Endothelial cell of umbilical vein (primary cell): ENCODE measurements at regions not wholly inside any gene's neighbourhood (a gene's known extent, or its start where the extent isn't known, plus 50 kb on each side); places are given as distances from the start of the nearest gene placed in this dataset.

Experiments
- BruUV-seq: library from RNA; stranded (reverse); fragments of 400-500 nt; replicated peaks from 2 replicates; lab custom pipeline; 2021; lab: Mats Ljungman, UMichigan
- CTCF ChIA-PET: fragments of 300-600, 350-600 bp; sonication (Branson Sonifier 250); formaldehyde crosslinking; loops from one replicate; lab custom pipeline; 2021; ENCODE audit warnings: antibody characterized with exemption, inconsistent platforms; lab: Charles Lee
- POLR2A ChIA-PET: fragments of 300-600, 350-600 bp; sonication (Branson Sonifier 250); formaldehyde crosslinking; loops from one replicate; lab custom pipeline; 2021; ENCODE audit warnings: antibody characterized with exemption, inconsistent platforms; lab: Charles Lee
- DNase-seq: peaks from one replicate; pipeline ENCODE4 v3.0.0-alpha.2; 2011; ENCODE audit warnings: low read depth, low spot score
- FAIRE-seq: peaks from 2 replicates; lab custom pipeline; 2011; peaks lifted over from hg19 to GRCh38; lab: Jason Lieb, UNC
- H2AFZ ChIP-seq: 2 replicates; pipeline ENCODE4 v1.6.0; 2012; ENCODE audit warnings: low read depth, low read length, control low read depth, inconsistent platforms
- H3K27ac ChIP-seq: 2 replicates; pipeline ENCODE4 v1.5.1; 2011; ENCODE audit warnings: low read depth, mild to moderate bottlenecking, control low read depth, low read length, moderate library complexity; ENCODE audit not compliant: insufficient read depth
- H3K27me3 ChIP-seq, 2 experiments: 2 replicates each; pipeline versions ENCODE4 v1.6.0 to v1.6.1; 2011; ENCODE audit warnings: low read length in 2 of 2, mixed read lengths in 1 of 2; ENCODE audit not compliant: control insufficient read depth in 2 of 2, insufficient read depth in 2 of 2
- H3K36me3 ChIP-seq, 2 experiments: 2 replicates in 1 of 2; 3 replicates in 1 of 2; pipeline ENCODE4 v1.5.1; 2011; ENCODE audit warnings: low read length in 2 of 2, mild to moderate bottlenecking in 1 of 2, moderate library complexity in 1 of 2; ENCODE audit not compliant: control insufficient read depth in 2 of 2, insufficient read depth in 2 of 2; ENCODE audit errors: extremely low read depth in 1 of 2
- H3K4me1 ChIP-seq: 3 replicates; pipeline ENCODE4 v1.5.1; 2011; ENCODE audit warnings: mild to moderate bottlenecking, low read length; ENCODE audit not compliant: control insufficient read depth, insufficient read depth; ENCODE audit errors: extremely low read depth
- H3K4me2 ChIP-seq: 2 replicates; pipeline ENCODE4 v1.6.1; 2011; ENCODE audit warnings: low read length, control low read depth, mixed read lengths; ENCODE audit not compliant: insufficient read depth
- H3K4me3 ChIP-seq, 3 experiments: fragments of 200-600 bp in 1 of 3; sonication (generic), shearing (Covaris generic) in 1 of 3; replicated peaks in 1 of 3; 2 replicates each; pipeline ENCODE4 v1.5.1; 2011 to 2016; ENCODE audit warnings: control low read depth in 3 of 3, low read length in 3 of 3, mild to moderate bottlenecking in 2 of 3, inconsistent platforms in 1 of 3, low read depth in 1 of 3, moderate library complexity in 1 of 3; ENCODE audit not compliant: insufficient read depth in 1 of 3
- H3K79me2 ChIP-seq: 2 replicates; pipeline ENCODE4 v1.6.0; 2012; ENCODE audit warnings: low read length, inconsistent platforms; ENCODE audit not compliant: control insufficient read depth, insufficient read depth
- H3K9ac ChIP-seq: replicated peaks from 2 replicates; pipeline ENCODE3; 2011; ENCODE audit warnings: low read length, control low read depth; ENCODE audit not compliant: insufficient read depth; ENCODE audit errors: extremely low read depth
- H3K9me1 ChIP-seq: replicated peaks from 3 replicates; pipeline ENCODE4 v1.6.0; 2011; ENCODE audit warnings: mild to moderate bottlenecking, low read length; ENCODE audit not compliant: control insufficient read depth, insufficient read depth; ENCODE audit errors: extremely low read depth
- H3K9me3 ChIP-seq: replicated peaks from 2 replicates; pipeline ENCODE4 v1.5.1; 2012; ENCODE audit warnings: low read length, inconsistent platforms; ENCODE audit not compliant: control insufficient read depth, insufficient read depth
- H4K20me1 ChIP-seq: replicated peaks from 2 replicates; pipeline ENCODE3; 2011; ENCODE audit warnings: mild to moderate bottlenecking, low read length; ENCODE audit not compliant: control insufficient read depth, insufficient read depth; ENCODE audit errors: extremely low read depth
- FOS ChIP-seq: IDR thresholded peaks from 2 replicates; pipeline ENCODE4 v1.6.1; 2011; ENCODE audit warnings: mild to moderate bottlenecking, low read length, moderate library complexity, borderline replicate concordance; ENCODE audit not compliant: insufficient read depth
- GATA2 ChIP-seq: IDR thresholded peaks from 2 replicates; pipeline ENCODE4 v1.7.0; 2011; ENCODE audit warnings: low read depth, mild to moderate bottlenecking, moderate library complexity, mixed read lengths, low read length; ENCODE audit not compliant: insufficient read length, insufficient read depth
- JUN ChIP-seq: IDR thresholded peaks from 2 replicates; pipeline ENCODE4 v1.6.1; 2011; ENCODE audit warnings: borderline replicate concordance, low read depth; ENCODE audit not compliant: insufficient read length, insufficient read depth
- POLR2A ChIP-seq: IDR thresholded peaks from 2 replicates; pipeline ENCODE4 v1.6.1; 2012; ENCODE audit warnings: low read depth, mild to moderate bottlenecking, control low read depth, low read length
- POLR2AphosphoS5 ChIP-seq: IDR thresholded peaks from 2 replicates; pipeline ENCODE4 v1.6.1; 2012; ENCODE audit warnings: low read depth, mild to moderate bottlenecking, control low read depth, low read length, moderate library complexity; ENCODE audit not compliant: insufficient read depth
- dilution Hi-C: fragments of 300-500 bp; cut with MboI; formaldehyde crosslinking; loops from one replicate; pipeline ENCODE4 v1.15.0; 2019; ENCODE audit warnings: low sequenced_read_pairs; ENCODE audit not compliant: extremely low pct_ligation_motif_present
- intact Hi-C: fragments of 100-400 bp; cut with micrococcal nuclease; formaldehyde crosslinking; loops from one replicate; pipeline ENCODE4 v1.10.0; 2022
- TF ChIP-seq, protein P1 (sequence below), 2 donors: IDR thresholded peaks; 1 replicate in 1 of 2; 2 replicates in 1 of 2; pipeline ENCODE4 v1.5.1; 2011; ENCODE audit warnings: low read length in 2 of 2, mild to moderate bottlenecking in 2 of 2, moderate library complexity in 2 of 2, control low read depth in 1 of 2, inconsistent platforms in 1 of 2, low read depth in 1 of 2; ENCODE audit not compliant: insufficient read depth in 1 of 2; ENCODE audit errors: extremely low read depth in 1 of 2
- TF ChIP-seq, protein P2 (sequence below): IDR thresholded peaks from 2 replicates; pipeline ENCODE4 v1.6.1; 2011; ENCODE audit not compliant: insufficient read depth, insufficient read length

DNA sequence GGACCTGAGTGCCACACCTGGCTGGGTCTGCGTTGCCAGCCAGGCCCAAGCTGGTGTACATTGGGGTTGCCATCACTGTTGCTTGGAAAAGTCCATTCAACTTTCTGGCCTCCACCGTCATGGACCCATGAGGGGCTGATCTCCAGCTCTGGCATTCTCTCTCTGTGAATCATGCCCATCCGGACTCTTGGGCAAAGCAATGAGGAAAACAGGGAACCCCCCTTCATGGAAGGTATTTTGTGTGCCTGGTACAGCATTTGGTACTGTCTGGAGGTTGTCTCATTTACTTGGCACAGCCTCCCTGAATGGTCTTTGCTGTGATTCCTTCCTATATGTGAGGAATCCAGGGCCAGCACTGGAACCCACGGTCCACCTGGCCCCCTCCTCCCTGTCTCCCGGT, 99.4 kb downstream of the FOXD2 start:
- intact Hi-C loops: no loop called here
- no peaks in the 10 kb centered on the region for H3K9me3 ChIP-seq
- FAIRE-seq: no peak

More for the DNA sequence above, 99.4 kb downstream of the FOXD2 start:
- no peaks in the 10 kb centered on the region for H3K9me1 ChIP-seq
- BruUV-seq: no TSS peak
- H3K27ac ChIP-seq: no peak overlapping the region
- H3K36me3 ChIP-seq: no peaks in the 10 kb centered on the region
- H3K79me2 ChIP-seq: no peaks in the 10 kb centered on the region
- no peak overlapping the region for H3K4me2 ChIP-seq
- dilution Hi-C loops: no loop called here
- ChIA-PET CTCF (interaction anchor here (1.6 to 2.9 kb wide), 2 partner anchors 100 to 173 kb away, joined by 4 to 7 read pairs; partner anchors contain the start of gene FOXD2), POLR2A (no interaction called here)
- H3K4me1 ChIP-seq: no peaks in the 10 kb centered on the region
- no peaks in the 10 kb centered on the region for H4K20me1 ChIP-seq
- H2AFZ ChIP-seq: no peak overlapping the region
- H3K4me3 ChIP-seq: no peak overlapping the region
- no peak for DNase-seq
- no peak for TF ChIP-seq POLR2A
- TF ChIP-seq, protein P1, sequence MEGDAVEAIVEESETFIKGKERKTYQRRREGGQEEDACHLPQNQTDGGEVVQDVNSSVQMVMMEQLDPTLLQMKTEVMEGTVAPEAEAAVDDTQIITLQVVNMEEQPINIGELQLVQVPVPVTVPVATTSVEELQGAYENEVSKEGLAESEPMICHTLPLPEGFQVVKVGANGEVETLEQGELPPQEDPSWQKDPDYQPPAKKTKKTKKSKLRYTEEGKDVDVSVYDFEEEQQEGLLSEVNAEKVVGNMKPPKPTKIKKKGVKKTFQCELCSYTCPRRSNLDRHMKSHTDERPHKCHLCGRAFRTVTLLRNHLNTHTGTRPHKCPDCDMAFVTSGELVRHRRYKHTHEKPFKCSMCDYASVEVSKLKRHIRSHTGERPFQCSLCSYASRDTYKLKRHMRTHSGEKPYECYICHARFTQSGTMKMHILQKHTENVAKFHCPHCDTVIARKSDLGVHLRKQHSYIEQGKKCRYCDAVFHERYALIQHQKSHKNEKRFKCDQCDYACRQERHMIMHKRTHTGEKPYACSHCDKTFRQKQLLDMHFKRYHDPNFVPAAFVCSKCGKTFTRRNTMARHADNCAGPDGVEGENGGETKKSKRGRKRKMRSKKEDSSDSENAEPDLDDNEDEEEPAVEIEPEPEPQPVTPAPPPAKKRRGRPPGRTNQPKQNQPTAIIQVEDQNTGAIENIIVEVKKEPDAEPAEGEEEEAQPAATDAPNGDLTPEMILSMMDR (IDR thresholded peaks at IDR 0.05; ENCODE audit: extremely low read depth in 1 of 2, insufficient read depth in 1 of 2, low read depth in 1 of 2, low read length in 2 of 2): no peak
- TF ChIP-seq FOS: no peak
- TF ChIP-seq POLR2AphosphoS5: no peak
- TF ChIP-seq JUN: no peak
- TF ChIP-seq, protein P2, sequence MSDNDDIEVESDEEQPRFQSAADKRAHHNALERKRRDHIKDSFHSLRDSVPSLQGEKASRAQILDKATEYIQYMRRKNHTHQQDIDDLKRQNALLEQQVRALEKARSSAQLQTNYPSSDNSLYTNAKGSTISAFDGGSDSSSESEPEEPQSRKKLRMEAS: no peak
- TF ChIP-seq GATA2: no peak
- H3K27me3 ChIP-seq: peaks cover 12 to 16% of the 10 kb centered on the region in 2 experiments
- no peak overlapping the region for H3K9ac ChIP-seq
